WTC11 (cell line): ENCODE measurements at regions not wholly inside any gene's neighbourhood (a gene's known extent, or its start where the extent isn't known, plus 50 kb on each side); places are given as distances from the start of the nearest gene placed in this dataset.
"Not testable (repeated sequence)": the region's sequence is repeated elsewhere in the genome, so short reads cannot be mapped to it uniquely, and the experiment has no call there.

Source experiments
- ATAC-seq: fragments of 200-7000 bp; cut with Tn5 transposase; 2 replicates; pipeline ENCODE4 v1.10.0; 2021; ENCODE audit warnings: mild to moderate bottlenecking, moderate library complexity
- CTCF ChIA-PET: fragments of 300-600 bp; sonication (Branson Sonifier 250); formaldehyde crosslinking; loops from one replicate; lab custom pipeline; 2021; ENCODE audit warnings: antibody characterized with exemption; lab: Charles Lee
- POLR2A ChIA-PET: fragments of 350-600 bp; sonication (Branson Sonifier 250); formaldehyde crosslinking; loops from one replicate; lab custom pipeline; 2021; ENCODE audit warnings: antibody characterized with exemption; lab: Charles Lee
- DNase-seq: peaks from one replicate; pipeline ENCODE4 v3.0.0; 2021; ENCODE audit warnings: low spot score
- H3K27ac Mint-ChIP-seq: 2 replicates; pipeline ENCODE4 v1.8.0; 2021; ENCODE audit warnings: mixed read lengths
- H3K27me3 Mint-ChIP-seq: 2 replicates; pipeline ENCODE4 v1.8.0; 2021; ENCODE audit warnings: low read depth, mild to moderate bottlenecking, moderate library complexity, mixed read lengths
- H3K36me3 Mint-ChIP-seq: 2 replicates; pipeline ENCODE4 v1.8.0; 2021; ENCODE audit warnings: mixed read lengths
- H3K4me1 Mint-ChIP-seq: 2 replicates; pipeline ENCODE4 v1.8.0; 2022; ENCODE audit warnings: mixed read lengths
- H3K4me3 Mint-ChIP-seq: 2 replicates; pipeline ENCODE4 v1.8.0; 2021; ENCODE audit warnings: mild to moderate bottlenecking, moderate library complexity, mixed read lengths
- H3K9me3 Mint-ChIP-seq: 2 replicates; pipeline ENCODE4 v1.8.0; 2021; ENCODE audit warnings: mixed read lengths
- CBFB ChIP-seq: sonication (generic); formaldehyde crosslinking; IDR thresholded peaks from 2 replicates; pipeline ENCODE4 v1.8.1; 2022; ENCODE audit warnings: mild to moderate bottlenecking, low read depth, missing genetic modification reagents
- ELF4 ChIP-seq: sonication (generic); formaldehyde crosslinking; IDR thresholded peaks from 2 replicates; pipeline ENCODE4 v1.8.1; 2022; ENCODE audit warnings: low read depth, mild to moderate bottlenecking, moderate library complexity, missing genetic modification reagents
- ESRRA ChIP-seq: sonication (generic); formaldehyde crosslinking; IDR thresholded peaks from 2 replicates; pipeline ENCODE4 v1.8.1; 2022; ENCODE audit warnings: mild to moderate bottlenecking, missing genetic modification reagents, borderline replicate concordance
- FOXP1 ChIP-seq: sonication (generic); formaldehyde crosslinking; IDR thresholded peaks from 2 replicates; pipeline ENCODE4 v1.8.0; 2022; ENCODE audit warnings: missing genetic modification reagents, mild to moderate bottlenecking, moderate library complexity, borderline replicate concordance
- JUN ChIP-seq: sonication (generic); formaldehyde crosslinking; IDR thresholded peaks from 2 replicates; pipeline ENCODE4 v1.8.0; 2023; ENCODE audit warnings: mild to moderate bottlenecking, missing genetic modification reagents
- MLX ChIP-seq: sonication (generic); formaldehyde crosslinking; IDR thresholded peaks from 2 replicates; pipeline ENCODE4 v1.8.1; 2023; ENCODE audit warnings: mild to moderate bottlenecking, missing genetic modification reagents, moderate library complexity
- NFE2L1 ChIP-seq: sonication (generic); formaldehyde crosslinking; IDR thresholded peaks from 2 replicates; pipeline ENCODE4 v1.8.1; 2023; ENCODE audit warnings: missing genetic modification reagents
- NR2C2 ChIP-seq: sonication (generic); formaldehyde crosslinking; IDR thresholded peaks from 2 replicates; pipeline ENCODE4 v1.8.0; 2022; ENCODE audit warnings: mild to moderate bottlenecking, missing genetic modification reagents
- PRRX2 ChIP-seq: fragments of 250-450 bp; sonication (Bioruptor Pico); IDR thresholded peaks from 2 replicates; pipeline ENCODE4 v1.8.0; 2021; ENCODE audit warnings: mild to moderate bottlenecking
- TEAD4 ChIP-seq: sonication (generic); formaldehyde crosslinking; IDR thresholded peaks from 2 replicates; pipeline ENCODE4 v1.8.0; 2022; ENCODE audit warnings: mild to moderate bottlenecking, missing genetic modification reagents
- ZBTB21 ChIP-seq: sonication (generic); formaldehyde crosslinking; IDR thresholded peaks from 2 replicates; pipeline ENCODE4 v1.8.1; 2023; ENCODE audit warnings: mild to moderate bottlenecking, missing genetic modification reagents, borderline replicate concordance
- ZNF138 ChIP-seq: sonication (generic); formaldehyde crosslinking; conservative IDR thresholded peaks from 2 replicates; pipeline ENCODE4 v1.8.1; 2022; ENCODE audit warnings: mild to moderate bottlenecking, moderate library complexity, missing genetic modification reagents
- ZNF232 ChIP-seq: sonication (generic); formaldehyde crosslinking; IDR thresholded peaks from 2 replicates; pipeline ENCODE4 v1.8.0; 2022; ENCODE audit warnings: mild to moderate bottlenecking, missing genetic modification reagents
- ZNF416 ChIP-seq: fragments of 250-450 bp; sonication (Bioruptor Pico); IDR thresholded peaks from 2 replicates; pipeline ENCODE4 v1.9.0; 2021; ENCODE audit warnings: mild to moderate bottlenecking, inconsistent platforms
- ZNF425 ChIP-seq: fragments of 250-450 bp; sonication (Bioruptor Pico); conservative IDR thresholded peaks from 2 replicates; pipeline ENCODE4 v1.9.0; 2021; ENCODE audit warnings: mild to moderate bottlenecking
- TF ChIP-seq, protein P1 (sequence below): fragments of 200-600 bp; IDR thresholded peaks from 2 replicates; pipeline ENCODE4 v1.8.0; 2022; ENCODE audit warnings: antibody characterized with exemption
- TF ChIP-seq, protein P2 (sequence below): sonication (generic); formaldehyde crosslinking; IDR thresholded peaks from 2 replicates; pipeline ENCODE4 v1.8.1; 2023; ENCODE audit warnings: mild to moderate bottlenecking, missing genetic modification reagents
- TF ChIP-seq, protein P3 (sequence below): sonication (generic); formaldehyde crosslinking; IDR thresholded peaks from 2 replicates; pipeline ENCODE4 v1.8.1; 2022; ENCODE audit warnings: missing genetic modification reagents, borderline replicate concordance
- TF ChIP-seq, protein P4 (sequence below): fragments of 250-450 bp; sonication (Bioruptor Pico); IDR thresholded peaks from 2 replicates; pipeline ENCODE4 v1.9.0; 2021; ENCODE audit warnings: mild to moderate bottlenecking
- TF ChIP-seq, protein P5 (sequence below): sonication (generic); formaldehyde crosslinking; conservative IDR thresholded peaks from 2 replicates; pipeline ENCODE4 v1.8.1; 2023; ENCODE audit warnings: mild to moderate bottlenecking, low read depth, missing genetic modification reagents, moderate library complexity

- POLR2A ChIA-PET = no interaction called here
- Mint-ChIP-seq H3K27me3 (peaks cover 6% of the 10 kb centered on the region), H3K4me3 (no peak overlapping the region), H3K36me3 (no peaks in the 10 kb centered on the region), H3K9me3 (no peaks in the 10 kb centered on the region), H3K27ac (no peak overlapping the region), H3K4me1 (peaks cover 8% of the 10 kb centered on the region)
- ATAC-seq (peak; percentile 96), DNase-seq (peak; percentile 72)
- CTCF ChIA-PET = interaction anchor here (0.6 to 2.1 kb wide), 17 partner anchors 18 to 286 kb away, joined by 3 to 10 read pairs (median 4); no protein-coding TSS in a partner anchor
- TF ChIP-seq, protein P1, sequence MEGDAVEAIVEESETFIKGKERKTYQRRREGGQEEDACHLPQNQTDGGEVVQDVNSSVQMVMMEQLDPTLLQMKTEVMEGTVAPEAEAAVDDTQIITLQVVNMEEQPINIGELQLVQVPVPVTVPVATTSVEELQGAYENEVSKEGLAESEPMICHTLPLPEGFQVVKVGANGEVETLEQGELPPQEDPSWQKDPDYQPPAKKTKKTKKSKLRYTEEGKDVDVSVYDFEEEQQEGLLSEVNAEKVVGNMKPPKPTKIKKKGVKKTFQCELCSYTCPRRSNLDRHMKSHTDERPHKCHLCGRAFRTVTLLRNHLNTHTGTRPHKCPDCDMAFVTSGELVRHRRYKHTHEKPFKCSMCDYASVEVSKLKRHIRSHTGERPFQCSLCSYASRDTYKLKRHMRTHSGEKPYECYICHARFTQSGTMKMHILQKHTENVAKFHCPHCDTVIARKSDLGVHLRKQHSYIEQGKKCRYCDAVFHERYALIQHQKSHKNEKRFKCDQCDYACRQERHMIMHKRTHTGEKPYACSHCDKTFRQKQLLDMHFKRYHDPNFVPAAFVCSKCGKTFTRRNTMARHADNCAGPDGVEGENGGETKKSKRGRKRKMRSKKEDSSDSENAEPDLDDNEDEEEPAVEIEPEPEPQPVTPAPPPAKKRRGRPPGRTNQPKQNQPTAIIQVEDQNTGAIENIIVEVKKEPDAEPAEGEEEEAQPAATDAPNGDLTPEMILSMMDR = peak; percentile 54
- TF ChIP-seq, protein P2, sequence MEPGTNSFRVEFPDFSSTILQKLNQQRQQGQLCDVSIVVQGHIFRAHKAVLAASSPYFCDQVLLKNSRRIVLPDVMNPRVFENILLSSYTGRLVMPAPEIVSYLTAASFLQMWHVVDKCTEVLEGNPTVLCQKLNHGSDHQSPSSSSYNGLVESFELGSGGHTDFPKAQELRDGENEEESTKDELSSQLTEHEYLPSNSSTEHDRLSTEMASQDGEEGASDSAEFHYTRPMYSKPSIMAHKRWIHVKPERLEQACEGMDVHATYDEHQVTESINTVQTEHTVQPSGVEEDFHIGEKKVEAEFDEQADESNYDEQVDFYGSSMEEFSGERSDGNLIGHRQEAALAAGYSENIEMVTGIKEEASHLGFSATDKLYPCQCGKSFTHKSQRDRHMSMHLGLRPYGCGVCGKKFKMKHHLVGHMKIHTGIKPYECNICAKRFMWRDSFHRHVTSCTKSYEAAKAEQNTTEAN (CRISPR knock-in tag) = no peak
Measured at GRCh38 chr2:113370478-113371091, 66.9 kb upstream of the ZNG1B start.

DNA sequence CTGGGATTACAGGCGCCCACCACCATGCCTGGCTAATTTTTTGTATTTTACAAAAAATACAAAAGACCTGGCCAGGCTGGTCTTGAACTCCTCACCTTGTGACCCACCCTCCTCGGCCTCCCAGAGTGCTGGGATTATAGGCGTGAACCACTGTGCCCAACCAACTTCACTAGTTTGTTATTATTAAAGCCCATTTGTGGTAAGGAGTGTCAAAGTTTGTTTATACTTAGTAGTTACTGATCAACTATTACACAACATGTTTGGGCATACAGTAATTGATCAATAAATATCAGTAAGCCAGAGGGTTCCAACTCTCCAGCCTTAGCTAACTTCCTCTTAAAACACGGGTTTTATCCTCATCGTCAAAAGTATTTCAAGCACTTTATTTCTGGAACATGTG is 67.5 kb upstream of the ZNG1B start:
- peaks cover 8% of the 10 kb centered on the region for H3K4me1 Mint-ChIP-seq
- H3K27me3 Mint-ChIP-seq = peaks cover 6% of the 10 kb centered on the region
- no peak overlapping the region for H3K4me3 Mint-ChIP-seq
- ATAC-seq = no peak
- H3K36me3 Mint-ChIP-seq = no peaks in the 10 kb centered on the region
- no peaks in the 10 kb centered on the region for H3K9me3 Mint-ChIP-seq
- no peak for DNase-seq
- no peak overlapping the region for H3K27ac Mint-ChIP-seq
- POLR2A ChIA-PET = no interaction called here
- TF ChIP-seq ZNF232 (CRISPR knock-in tag) (no peak), FOXP1 (no peak), NFE2L1 (CRISPR knock-in tag) (no peak), ELF4 (CRISPR knock-in tag) (no peak), ZNF425 (no peak), CBFB (no peak), ESRRA (no peak), TEAD4 (CRISPR knock-in tag) (no peak), ZNF416 (no peak), NR2C2 (CRISPR knock-in tag) (no peak), ZBTB21 (CRISPR knock-in tag) (no peak), JUN (CRISPR knock-in tag) (no peak), MLX (no peak), PRRX2 (CRISPR knock-in tag) (no peak), ZNF138 (CRISPR knock-in tag) (no peak)
- TF ChIP-seq, protein P3, sequence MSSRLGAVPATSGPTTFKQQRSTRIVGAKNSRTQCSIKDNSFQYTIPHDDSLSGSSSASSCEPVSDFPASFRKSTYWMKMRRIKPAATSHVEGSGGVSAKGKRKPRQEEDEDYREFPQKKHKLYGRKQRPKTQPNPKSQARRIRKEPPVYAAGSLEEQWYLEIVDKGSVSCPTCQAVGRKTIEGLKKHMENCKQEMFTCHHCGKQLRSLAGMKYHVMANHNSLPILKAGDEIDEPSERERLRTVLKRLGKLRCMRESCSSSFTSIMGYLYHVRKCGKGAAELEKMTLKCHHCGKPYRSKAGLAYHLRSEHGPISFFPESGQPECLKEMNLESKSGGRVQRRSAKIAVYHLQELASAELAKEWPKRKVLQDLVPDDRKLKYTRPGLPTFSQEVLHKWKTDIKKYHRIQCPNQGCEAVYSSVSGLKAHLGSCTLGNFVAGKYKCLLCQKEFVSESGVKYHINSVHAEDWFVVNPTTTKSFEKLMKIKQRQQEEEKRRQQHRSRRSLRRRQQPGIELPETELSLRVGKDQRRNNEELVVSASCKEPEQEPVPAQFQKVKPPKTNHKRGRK (CRISPR knock-in tag) = no peak
- TF ChIP-seq, protein P4, sequence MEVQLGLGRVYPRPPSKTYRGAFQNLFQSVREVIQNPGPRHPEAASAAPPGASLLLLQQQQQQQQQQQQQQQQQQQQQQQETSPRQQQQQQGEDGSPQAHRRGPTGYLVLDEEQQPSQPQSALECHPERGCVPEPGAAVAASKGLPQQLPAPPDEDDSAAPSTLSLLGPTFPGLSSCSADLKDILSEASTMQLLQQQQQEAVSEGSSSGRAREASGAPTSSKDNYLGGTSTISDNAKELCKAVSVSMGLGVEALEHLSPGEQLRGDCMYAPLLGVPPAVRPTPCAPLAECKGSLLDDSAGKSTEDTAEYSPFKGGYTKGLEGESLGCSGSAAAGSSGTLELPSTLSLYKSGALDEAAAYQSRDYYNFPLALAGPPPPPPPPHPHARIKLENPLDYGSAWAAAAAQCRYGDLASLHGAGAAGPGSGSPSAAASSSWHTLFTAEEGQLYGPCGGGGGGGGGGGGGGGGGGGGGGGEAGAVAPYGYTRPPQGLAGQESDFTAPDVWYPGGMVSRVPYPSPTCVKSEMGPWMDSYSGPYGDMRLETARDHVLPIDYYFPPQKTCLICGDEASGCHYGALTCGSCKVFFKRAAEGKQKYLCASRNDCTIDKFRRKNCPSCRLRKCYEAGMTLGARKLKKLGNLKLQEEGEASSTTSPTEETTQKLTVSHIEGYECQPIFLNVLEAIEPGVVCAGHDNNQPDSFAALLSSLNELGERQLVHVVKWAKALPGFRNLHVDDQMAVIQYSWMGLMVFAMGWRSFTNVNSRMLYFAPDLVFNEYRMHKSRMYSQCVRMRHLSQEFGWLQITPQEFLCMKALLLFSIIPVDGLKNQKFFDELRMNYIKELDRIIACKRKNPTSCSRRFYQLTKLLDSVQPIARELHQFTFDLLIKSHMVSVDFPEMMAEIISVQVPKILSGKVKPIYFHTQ = no peak
- TF ChIP-seq, protein P5, sequence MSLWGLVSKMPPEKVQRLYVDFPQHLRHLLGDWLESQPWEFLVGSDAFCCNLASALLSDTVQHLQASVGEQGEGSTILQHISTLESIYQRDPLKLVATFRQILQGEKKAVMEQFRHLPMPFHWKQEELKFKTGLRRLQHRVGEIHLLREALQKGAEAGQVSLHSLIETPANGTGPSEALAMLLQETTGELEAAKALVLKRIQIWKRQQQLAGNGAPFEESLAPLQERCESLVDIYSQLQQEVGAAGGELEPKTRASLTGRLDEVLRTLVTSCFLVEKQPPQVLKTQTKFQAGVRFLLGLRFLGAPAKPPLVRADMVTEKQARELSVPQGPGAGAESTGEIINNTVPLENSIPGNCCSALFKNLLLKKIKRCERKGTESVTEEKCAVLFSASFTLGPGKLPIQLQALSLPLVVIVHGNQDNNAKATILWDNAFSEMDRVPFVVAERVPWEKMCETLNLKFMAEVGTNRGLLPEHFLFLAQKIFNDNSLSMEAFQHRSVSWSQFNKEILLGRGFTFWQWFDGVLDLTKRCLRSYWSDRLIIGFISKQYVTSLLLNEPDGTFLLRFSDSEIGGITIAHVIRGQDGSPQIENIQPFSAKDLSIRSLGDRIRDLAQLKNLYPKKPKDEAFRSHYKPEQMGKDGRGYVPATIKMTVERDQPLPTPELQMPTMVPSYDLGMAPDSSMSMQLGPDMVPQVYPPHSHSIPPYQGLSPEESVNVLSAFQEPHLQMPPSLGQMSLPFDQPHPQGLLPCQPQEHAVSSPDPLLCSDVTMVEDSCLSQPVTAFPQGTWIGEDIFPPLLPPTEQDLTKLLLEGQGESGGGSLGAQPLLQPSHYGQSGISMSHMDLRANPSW (CRISPR knock-in tag) = no peak
- CTCF ChIA-PET = interaction anchor here (0.9 to 2.1 kb wide), 9 partner anchors 97 to 286 kb away, joined by 3 to 10 read pairs (median 5); no protein-coding TSS in a partner anchor

DNA sequence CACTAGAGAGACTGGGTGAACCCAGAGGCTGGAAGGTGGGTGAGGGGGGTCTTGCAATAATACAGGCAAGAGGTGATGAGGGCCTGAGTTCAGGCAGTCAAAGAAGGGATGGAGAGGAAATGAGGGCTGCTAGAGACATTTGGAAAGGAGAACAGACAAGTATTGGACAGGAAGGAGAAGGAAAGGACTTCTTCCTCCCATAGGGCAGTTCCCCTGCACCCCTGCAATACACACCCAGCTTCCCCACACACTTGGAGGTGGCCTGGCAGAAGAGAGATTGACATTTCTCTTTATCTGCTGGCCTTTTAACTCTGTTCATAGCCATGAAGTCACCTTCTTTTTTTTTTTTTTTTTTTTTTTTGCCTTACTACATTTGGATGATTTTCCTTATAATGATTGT is 68.9 kb upstream of the ZNG1B start:
- POLR2A ChIA-PET, H3K9me3 Mint-ChIP-seq, ATAC-seq, H3K4me3 Mint-ChIP-seq, H3K36me3 Mint-ChIP-seq, H3K27me3 Mint-ChIP-seq, CTCF ChIA-PET, DNase-seq, H3K4me1 Mint-ChIP-seq, H3K27ac Mint-ChIP-seq: not testable (repeated sequence)
